GM23338 (cell line): ENCODE measurements at regions not wholly inside any gene's neighbourhood (a gene's known extent, or its start where the extent isn't known, plus 50 kb on each side); places are given as distances from the start of the nearest gene placed in this dataset.

ENCODE experiments used
- ATAC-seq: fragments of 200-7000 bp; cut with Tn5 transposase; 3 replicates; pipeline ENCODE4 v1.9.1; 2020
- DNase-seq: peaks from one replicate; pipeline ENCODE4 v3.0.0-alpha.2; 2015; ENCODE audit warnings: low spot score
- H2AFZ ChIP-seq: fragments of 200-600 bp; sonication (generic); 2 replicates; pipeline ENCODE4 v1.8.0; 2016; ENCODE audit warnings: antibody characterized with exemption, mild to moderate bottlenecking, moderate library complexity
- H3F3A ChIP-seq: fragments of 200-600 bp; sonication (generic); replicated peaks from 2 replicates; pipeline ENCODE4 v1.8.0; 2017; ENCODE audit warnings: antibody characterized with exemption, mixed run types, low read depth
- H3K27ac ChIP-seq: fragments of 200-600 bp; sonication (generic); 2 replicates; pipeline ENCODE4 v1.6.1; 2016; ENCODE audit warnings: low read depth
- H3K27me3 ChIP-seq: fragments of 200-600 bp; sonication (generic); 2 replicates; pipeline ENCODE4 v1.8.0; 2016; ENCODE audit warnings: mild to moderate bottlenecking, mixed run types, moderate library complexity; ENCODE audit not compliant: insufficient read depth
- H3K36me3 ChIP-seq: fragments of 200-600 bp; sonication (generic); 2 replicates; pipeline ENCODE4 v1.8.0; 2016; ENCODE audit warnings: mild to moderate bottlenecking; ENCODE audit not compliant: insufficient read depth
- H3K4me1 ChIP-seq: fragments of 200-600 bp; sonication (generic); 2 replicates; pipeline ENCODE4 v1.8.0; 2016; ENCODE audit warnings: mild to moderate bottlenecking, moderate library complexity; ENCODE audit not compliant: insufficient read depth
- H3K4me2 ChIP-seq: fragments of 200-600 bp; sonication (generic); 2 replicates; pipeline ENCODE4 v1.7.1; 2017; ENCODE audit warnings: mixed run types
- H3K4me3 ChIP-seq: fragments of 200-600 bp; sonication (generic); 2 replicates; pipeline ENCODE4 v1.6.1; 2016; ENCODE audit warnings: mixed run types
- H3K79me2 ChIP-seq: fragments of 200-600 bp; sonication (generic); replicated peaks from 2 replicates; pipeline ENCODE4 v1.8.0; 2017; ENCODE audit warnings: mild to moderate bottlenecking; ENCODE audit not compliant: insufficient read depth
- H3K9me2 ChIP-seq: fragments of 200-600 bp; sonication (generic); 2 replicates; pipeline ENCODE4 v1.8.0; 2017; ENCODE audit not compliant: insufficient read depth
- H4K20me1 ChIP-seq: fragments of 200-600 bp; sonication (generic); replicated peaks from 2 replicates; pipeline ENCODE4 v1.8.0; 2017; ENCODE audit warnings: mild to moderate bottlenecking; ENCODE audit not compliant: insufficient read depth
- H3K27ac Mint-ChIP-seq: 2 replicates; pipeline ENCODE4 v1.8.0; 2020; ENCODE audit warnings: inconsistent platforms, mild to moderate bottlenecking, moderate library complexity, mixed read lengths
- H3K27me3 Mint-ChIP-seq: 3 replicates; pipeline ENCODE4 v1.8.0; 2022; ENCODE audit warnings: low read depth, mild to moderate bottlenecking, moderate library complexity, mixed read lengths, inconsistent platforms; ENCODE audit not compliant: insufficient read depth, poor library complexity
- H3K36me3 Mint-ChIP-seq: 3 replicates; pipeline ENCODE4 v1.8.0; 2021; ENCODE audit warnings: low read depth, mild to moderate bottlenecking, inconsistent platforms, moderate library complexity, mixed read lengths
- H3K4me1 Mint-ChIP-seq: 3 replicates; pipeline ENCODE4 v1.8.0; 2020; ENCODE audit warnings: mild to moderate bottlenecking, inconsistent platforms, mixed read lengths
- H3K4me3 Mint-ChIP-seq: 3 replicates; pipeline ENCODE4 v1.8.0; 2021; ENCODE audit warnings: moderate library complexity, mild to moderate bottlenecking, inconsistent platforms, mixed read lengths
- H3K9me3 Mint-ChIP-seq: 3 replicates; pipeline ENCODE4 v1.8.0; 2020; ENCODE audit warnings: moderate library complexity, mild to moderate bottlenecking, inconsistent platforms, mixed read lengths
- CREB1 ChIP-seq: fragments of 250-450 bp; sonication (Bioruptor Pico); IDR thresholded peaks from 2 replicates; pipeline ENCODE4 v1.5.0; 2020; ENCODE audit warnings: low read depth, mild to moderate bottlenecking, moderate library complexity
- EZH2 ChIP-seq: fragments of 200-600 bp; sonication (generic); IDR thresholded peaks from one replicate; pipeline ENCODE4 v1.8.0; 2017; ENCODE audit warnings: antibody characterized with exemption, mild to moderate bottlenecking, low read depth; ENCODE audit not compliant: unreplicated experiment
- JUNB ChIP-seq: IDR thresholded peaks from one replicate; pipeline ENCODE4 v1.6.1; 2016; ENCODE audit warnings: antibody characterized with exemption; ENCODE audit not compliant: unreplicated experiment
- POLR2AphosphoS5 ChIP-seq: IDR thresholded peaks from 2 replicates; pipeline ENCODE4 v1.6.1; 2016; ENCODE audit warnings: antibody characterized with exemption, low read depth
- ZNF114 ChIP-seq: fragments of 250-450 bp; sonication (Bioruptor Pico); IDR thresholded peaks from 2 replicates; pipeline ENCODE4 v1.5.0; 2020; ENCODE audit warnings: mild to moderate bottlenecking, moderate library complexity
- ZNF331 ChIP-seq: fragments of 250-450 bp; sonication (Bioruptor Pico); IDR thresholded peaks from 2 replicates; pipeline ENCODE4 v1.5.0; 2020; ENCODE audit warnings: low read depth, mild to moderate bottlenecking, moderate library complexity
- TF ChIP-seq, protein P1 (sequence below): IDR thresholded peaks from one replicate; pipeline ENCODE4 v1.6.1; 2018; ENCODE audit warnings: antibody characterized with exemption; ENCODE audit not compliant: unreplicated experiment
- TF ChIP-seq, protein P2 (sequence below): fragments of 250-450 bp; sonication (Bioruptor Pico); IDR thresholded peaks from 2 replicates; pipeline ENCODE4 v1.5.0; 2020; ENCODE audit warnings: mild to moderate bottlenecking, moderate library complexity

DNA sequence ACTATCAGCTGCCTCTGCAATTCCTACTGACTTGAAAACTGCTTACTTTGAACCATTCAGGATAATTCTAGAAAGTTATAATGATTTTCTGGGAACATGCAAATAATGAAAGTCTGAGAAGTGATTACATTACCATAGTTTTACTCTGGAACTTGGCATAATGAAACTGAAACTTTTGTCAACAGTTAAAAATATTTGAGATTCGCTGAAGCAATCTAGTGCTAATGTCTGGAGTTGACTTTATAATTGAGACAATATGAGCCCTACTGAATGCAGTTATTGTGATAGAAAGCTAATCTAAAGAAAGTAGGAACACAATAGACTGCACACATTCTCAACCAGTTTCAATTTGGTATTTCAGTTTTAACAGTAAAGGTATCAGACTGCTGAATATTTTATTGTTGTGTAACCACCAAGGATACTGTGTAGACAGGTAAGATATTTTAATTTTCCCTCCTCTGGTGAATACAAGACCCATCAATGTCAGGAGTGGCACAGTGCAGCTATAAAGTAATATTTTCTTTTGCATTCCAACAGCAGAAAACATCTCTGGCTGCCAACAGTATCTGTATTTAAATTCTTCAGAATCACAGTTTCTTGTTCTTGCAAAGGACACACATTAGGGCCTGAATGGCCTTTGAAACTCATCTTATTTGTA lies 483.5 kb downstream of the ATP23 start:
- TF ChIP-seq CREB1 (CRISPR knock-in tag) (no peak), POLR2AphosphoS5 (no peak), ZNF114 (CRISPR knock-in tag) (no peak), ZNF331 (no peak)
- TF ChIP-seq, protein P1, sequence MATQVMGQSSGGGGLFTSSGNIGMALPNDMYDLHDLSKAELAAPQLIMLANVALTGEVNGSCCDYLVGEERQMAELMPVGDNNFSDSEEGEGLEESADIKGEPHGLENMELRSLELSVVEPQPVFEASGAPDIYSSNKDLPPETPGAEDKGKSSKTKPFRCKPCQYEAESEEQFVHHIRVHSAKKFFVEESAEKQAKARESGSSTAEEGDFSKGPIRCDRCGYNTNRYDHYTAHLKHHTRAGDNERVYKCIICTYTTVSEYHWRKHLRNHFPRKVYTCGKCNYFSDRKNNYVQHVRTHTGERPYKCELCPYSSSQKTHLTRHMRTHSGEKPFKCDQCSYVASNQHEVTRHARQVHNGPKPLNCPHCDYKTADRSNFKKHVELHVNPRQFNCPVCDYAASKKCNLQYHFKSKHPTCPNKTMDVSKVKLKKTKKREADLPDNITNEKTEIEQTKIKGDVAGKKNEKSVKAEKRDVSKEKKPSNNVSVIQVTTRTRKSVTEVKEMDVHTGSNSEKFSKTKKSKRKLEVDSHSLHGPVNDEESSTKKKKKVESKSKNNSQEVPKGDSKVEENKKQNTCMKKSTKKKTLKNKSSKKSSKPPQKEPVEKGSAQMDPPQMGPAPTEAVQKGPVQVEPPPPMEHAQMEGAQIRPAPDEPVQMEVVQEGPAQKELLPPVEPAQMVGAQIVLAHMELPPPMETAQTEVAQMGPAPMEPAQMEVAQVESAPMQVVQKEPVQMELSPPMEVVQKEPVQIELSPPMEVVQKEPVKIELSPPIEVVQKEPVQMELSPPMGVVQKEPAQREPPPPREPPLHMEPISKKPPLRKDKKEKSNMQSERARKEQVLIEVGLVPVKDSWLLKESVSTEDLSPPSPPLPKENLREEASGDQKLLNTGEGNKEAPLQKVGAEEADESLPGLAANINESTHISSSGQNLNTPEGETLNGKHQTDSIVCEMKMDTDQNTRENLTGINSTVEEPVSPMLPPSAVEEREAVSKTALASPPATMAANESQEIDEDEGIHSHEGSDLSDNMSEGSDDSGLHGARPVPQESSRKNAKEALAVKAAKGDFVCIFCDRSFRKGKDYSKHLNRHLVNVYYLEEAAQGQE, result no peak
- ATAC-seq (no peak), DNase-seq (no peak)
- peaks cover 36% of the 10 kb centered on the region for H3K4me1 ChIP-seq
- peak overlapping the region; percentile 41 for H3K4me2 ChIP-seq
- H3K27me3 ChIP-seq, result no peaks in the 10 kb centered on the region
- Mint-ChIP-seq H3K27me3 (peaks cover 3% of the 10 kb centered on the region), H3K4me1 (peaks cover 33% of the 10 kb centered on the region; the same call in 2 of the 3 replicates), H3K4me3 (no peak overlapping the region), H3K36me3 (peaks cover 3% of the 10 kb centered on the region; the same call in 1 of the 3 replicates), H3K27ac (peak overlapping the region; percentile 68; the same call in 1 of the 2 replicates), H3K9me3 (peaks cover 13% of the 10 kb centered on the region; the same call in 2 of the 3 replicates)
- H2AFZ ChIP-seq, result peak overlapping the region; percentile 75; the same call in 1 of the 2 replicates
- no peaks in the 10 kb centered on the region for H3K79me2 ChIP-seq
- H4K20me1 ChIP-seq, result no peaks in the 10 kb centered on the region
- peak overlapping the region; percentile 96 for H3K27ac ChIP-seq
- H3F3A ChIP-seq, result no peaks in the 10 kb centered on the region; the same call in 1 of the 2 replicates
- H3K9me2 ChIP-seq, result 0 out of 2 replicates have a peak, but pooled peaks cover 7% of the 10 kb centered on the region
- H3K4me3 ChIP-seq, result no peak overlapping the region
- H3K36me3 ChIP-seq, result no peaks in the 10 kb centered on the region

DNA sequence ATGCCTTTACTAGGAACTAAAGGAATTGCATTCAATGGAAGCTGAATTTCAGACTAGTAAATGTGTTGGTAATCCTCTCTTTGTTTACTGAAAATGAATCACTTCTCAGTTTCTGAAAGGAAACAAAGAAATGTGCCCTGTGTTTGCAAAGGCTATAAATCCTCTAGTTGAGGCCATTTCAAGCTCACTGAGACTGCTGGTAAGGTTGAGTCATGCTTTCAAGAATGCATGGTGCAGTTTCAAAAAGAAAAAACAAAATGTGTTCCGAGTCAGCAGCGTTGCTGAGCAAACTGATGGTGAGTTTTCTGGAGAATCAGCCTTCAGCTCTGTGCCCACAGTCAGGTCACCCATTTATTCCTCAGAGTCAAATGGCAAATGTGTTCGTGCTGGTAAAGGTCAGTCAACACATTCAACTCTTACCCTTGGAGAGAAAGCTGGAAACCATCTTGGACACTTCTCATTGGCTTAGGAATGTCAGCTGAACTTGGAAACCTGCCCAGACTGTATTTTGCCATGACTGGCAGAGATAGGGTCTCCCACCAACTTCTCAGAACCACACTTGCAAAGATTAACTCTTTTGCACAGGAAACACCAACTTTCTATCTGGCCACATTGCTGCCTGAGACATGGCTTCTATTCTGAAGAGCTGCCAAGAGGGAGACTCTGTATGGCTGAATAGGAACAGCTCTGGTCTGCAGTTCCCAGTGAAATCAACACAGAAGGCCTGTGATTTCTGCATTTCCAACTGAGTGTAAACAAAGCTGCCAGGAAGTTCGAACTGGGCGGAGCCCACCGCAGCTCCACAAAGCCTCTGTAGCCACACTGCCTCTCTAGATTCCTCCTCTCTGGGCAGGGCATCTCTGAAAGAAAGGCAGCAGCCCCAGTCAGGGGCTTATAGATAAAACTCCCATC lies 484.4 kb downstream of the ATP23 start:
- no peaks in the 10 kb centered on the region for H4K20me1 ChIP-seq
- H3K4me2 ChIP-seq, result peak overlapping the region; percentile 41
- peak overlapping the region; percentile 96 for H3K27ac ChIP-seq
- Mint-ChIP-seq H3K27me3 (peaks cover 3% of the 10 kb centered on the region), H3K9me3 (peaks cover 13% of the 10 kb centered on the region; the same call in 2 of the 3 replicates), H3K27ac (peak overlapping the region; percentile 88), H3K36me3 (peaks cover 3% of the 10 kb centered on the region; the same call in 1 of the 3 replicates), H3K4me1 (peaks cover 33% of the 10 kb centered on the region; the same call in 2 of the 3 replicates), H3K4me3 (no peak overlapping the region)
- no peaks in the 10 kb centered on the region for H3K79me2 ChIP-seq
- 0 out of 2 replicates have a peak, but pooled peaks cover 7% of the 10 kb centered on the region for H3K9me2 ChIP-seq
- H3K27me3 ChIP-seq, result no peaks in the 10 kb centered on the region
- DNase-seq (peak; percentile 65), ATAC-seq (peak; percentile 92)
- peak overlapping the region; percentile 31; the same call in 1 of the 2 replicates for H3K4me3 ChIP-seq
- no peaks in the 10 kb centered on the region; the same call in 1 of the 2 replicates for H3F3A ChIP-seq
- H3K36me3 ChIP-seq, result no peaks in the 10 kb centered on the region
- peak overlapping the region; percentile 75; the same call in 1 of the 2 replicates for H2AFZ ChIP-seq
- peaks cover 36% of the 10 kb centered on the region for H3K4me1 ChIP-seq
- TF ChIP-seq EZH2 (no peak), ZNF114 (CRISPR knock-in tag) (no peak), POLR2AphosphoS5 (no peak), ZNF331 (no peak), JUNB (no peak)
- TF ChIP-seq, protein P2, sequence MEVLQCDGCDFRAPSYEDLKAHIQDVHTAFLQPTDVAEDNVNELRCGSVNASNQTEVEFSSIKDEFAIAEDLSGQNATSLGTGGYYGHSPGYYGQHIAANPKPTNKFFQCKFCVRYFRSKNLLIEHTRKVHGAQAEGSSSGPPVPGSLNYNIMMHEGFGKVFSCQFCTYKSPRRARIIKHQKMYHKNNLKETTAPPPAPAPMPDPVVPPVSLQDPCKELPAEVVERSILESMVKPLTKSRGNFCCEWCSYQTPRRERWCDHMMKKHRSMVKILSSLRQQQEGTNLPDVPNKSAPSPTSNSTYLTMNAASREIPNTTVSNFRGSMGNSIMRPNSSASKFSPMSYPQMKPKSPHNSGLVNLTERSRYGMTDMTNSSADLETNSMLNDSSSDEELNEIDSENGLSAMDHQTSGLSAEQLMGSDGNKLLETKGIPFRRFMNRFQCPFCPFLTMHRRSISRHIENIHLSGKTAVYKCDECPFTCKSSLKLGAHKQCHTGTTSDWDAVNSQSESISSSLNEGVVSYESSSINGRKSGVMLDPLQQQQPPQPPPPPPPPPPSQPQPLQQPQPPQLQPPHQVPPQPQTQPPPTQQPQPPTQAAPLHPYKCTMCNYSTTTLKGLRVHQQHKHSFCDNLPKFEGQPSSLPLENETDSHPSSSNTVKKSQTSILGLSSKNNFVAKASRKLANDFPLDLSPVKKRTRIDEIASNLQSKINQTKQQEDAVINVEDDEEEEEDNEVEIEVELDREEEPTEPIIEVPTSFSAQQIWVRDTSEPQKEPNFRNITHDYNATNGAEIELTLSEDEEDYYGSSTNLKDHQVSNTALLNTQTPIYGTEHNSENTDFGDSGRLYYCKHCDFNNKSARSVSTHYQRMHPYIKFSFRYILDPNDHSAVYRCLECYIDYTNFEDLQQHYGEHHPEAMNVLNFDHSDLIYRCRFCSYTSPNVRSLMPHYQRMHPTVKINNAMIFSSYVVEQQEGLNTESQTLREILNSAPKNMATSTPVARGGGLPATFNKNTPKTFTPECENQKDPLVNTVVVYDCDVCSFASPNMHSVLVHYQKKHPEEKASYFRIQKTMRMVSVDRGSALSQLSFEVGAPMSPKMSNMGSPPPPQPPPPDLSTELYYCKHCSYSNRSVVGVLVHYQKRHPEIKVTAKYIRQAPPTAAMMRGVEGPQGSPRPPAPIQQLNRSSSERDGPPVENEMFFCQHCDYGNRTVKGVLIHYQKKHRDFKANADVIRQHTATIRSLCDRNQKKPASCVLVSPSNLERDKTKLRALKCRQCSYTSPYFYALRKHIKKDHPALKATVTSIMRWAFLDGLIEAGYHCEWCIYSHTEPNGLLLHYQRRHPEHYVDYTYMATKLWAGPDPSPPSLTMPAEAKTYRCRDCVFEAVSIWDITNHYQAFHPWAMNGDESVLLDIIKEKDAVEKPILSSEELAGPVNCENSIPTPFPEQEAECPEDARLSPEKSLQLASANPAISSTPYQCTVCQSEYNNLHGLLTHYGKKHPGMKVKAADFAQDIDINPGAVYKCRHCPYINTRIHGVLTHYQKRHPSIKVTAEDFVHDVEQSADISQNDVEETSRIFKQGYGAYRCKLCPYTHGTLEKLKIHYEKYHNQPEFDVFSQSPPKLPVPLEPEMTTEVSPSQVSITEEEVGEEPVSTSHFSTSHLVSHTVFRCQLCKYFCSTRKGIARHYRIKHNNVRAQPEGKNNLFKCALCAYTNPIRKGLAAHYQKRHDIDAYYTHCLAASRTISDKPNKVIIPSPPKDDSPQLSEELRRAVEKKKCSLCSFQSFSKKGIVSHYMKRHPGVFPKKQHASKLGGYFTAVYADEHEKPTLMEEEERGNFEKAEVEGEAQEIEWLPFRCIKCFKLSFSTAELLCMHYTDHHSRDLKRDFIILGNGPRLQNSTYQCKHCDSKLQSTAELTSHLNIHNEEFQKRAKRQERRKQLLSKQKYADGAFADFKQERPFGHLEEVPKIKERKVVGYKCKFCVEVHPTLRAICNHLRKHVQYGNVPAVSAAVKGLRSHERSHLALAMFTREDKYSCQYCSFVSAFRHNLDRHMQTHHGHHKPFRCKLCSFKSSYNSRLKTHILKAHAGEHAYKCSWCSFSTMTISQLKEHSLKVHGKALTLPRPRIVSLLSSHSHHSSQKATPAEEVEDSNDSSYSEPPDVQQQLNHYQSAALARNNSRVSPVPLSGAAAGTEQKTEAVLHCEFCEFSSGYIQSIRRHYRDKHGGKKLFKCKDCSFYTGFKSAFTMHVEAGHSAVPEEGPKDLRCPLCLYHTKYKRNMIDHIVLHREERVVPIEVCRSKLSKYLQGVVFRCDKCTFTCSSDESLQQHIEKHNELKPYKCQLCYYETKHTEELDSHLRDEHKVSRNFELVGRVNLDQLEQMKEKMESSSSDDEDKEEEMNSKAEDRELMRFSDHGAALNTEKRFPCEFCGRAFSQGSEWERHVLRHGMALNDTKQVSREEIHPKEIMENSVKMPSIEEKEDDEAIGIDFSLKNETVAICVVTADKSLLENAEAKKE, result no peak
